Endometrium (tissue), 2 donors: ENCODE measurements at regions not wholly inside any gene's neighbourhood (a gene's known extent, or its start where the extent isn't known, plus 50 kb on each side); places are given as distances from the start of the nearest gene placed in this dataset.

Experiments used
- FAIRE-seq: peaks from 2 replicates; lab custom pipeline; 2012; peaks lifted over from hg19 to GRCh38; lab: Jason Lieb, UNC
- donor health status: control.
- donor health status: control.

DNA sequence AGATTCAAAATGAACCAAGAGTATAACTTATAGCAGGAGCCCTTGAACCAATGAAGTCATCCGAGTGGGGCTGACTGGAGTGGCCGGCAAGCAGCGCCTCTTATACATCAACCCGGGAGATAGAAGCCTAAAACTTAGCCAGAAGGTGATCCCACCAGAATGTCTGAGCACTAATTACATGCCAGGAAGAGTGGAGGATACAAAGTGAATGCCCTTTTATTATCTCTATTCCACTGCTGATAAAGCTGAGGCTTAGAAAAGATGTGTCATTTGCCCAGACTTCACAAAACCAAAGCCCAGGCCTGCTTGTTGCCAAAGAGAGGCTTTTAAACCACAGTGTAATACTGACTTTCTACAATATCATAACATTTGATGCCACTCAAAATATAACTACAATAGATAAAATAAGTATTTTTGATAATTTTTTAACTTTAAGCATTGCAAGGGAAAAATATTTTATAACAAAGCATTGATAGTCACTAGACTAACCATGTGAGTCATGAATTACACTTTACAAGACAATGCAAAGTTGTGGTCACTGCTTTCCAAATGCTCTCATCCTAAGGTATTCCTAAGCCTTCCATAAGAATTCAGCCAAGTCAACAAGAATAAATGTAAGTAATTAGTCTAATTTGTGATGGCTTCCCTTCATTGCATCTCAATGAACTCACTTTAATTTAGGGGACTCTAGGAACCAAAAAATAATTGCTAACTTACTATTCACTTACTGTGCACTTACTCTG is 58.6 kb upstream of the ARID5B start:
- no peak for FAIRE-seq

- no peak for FAIRE-seq
Observed at GRCh38 chr10:61844116-61844822, 57.2 kb upstream of the ARID5B start.

DNA sequence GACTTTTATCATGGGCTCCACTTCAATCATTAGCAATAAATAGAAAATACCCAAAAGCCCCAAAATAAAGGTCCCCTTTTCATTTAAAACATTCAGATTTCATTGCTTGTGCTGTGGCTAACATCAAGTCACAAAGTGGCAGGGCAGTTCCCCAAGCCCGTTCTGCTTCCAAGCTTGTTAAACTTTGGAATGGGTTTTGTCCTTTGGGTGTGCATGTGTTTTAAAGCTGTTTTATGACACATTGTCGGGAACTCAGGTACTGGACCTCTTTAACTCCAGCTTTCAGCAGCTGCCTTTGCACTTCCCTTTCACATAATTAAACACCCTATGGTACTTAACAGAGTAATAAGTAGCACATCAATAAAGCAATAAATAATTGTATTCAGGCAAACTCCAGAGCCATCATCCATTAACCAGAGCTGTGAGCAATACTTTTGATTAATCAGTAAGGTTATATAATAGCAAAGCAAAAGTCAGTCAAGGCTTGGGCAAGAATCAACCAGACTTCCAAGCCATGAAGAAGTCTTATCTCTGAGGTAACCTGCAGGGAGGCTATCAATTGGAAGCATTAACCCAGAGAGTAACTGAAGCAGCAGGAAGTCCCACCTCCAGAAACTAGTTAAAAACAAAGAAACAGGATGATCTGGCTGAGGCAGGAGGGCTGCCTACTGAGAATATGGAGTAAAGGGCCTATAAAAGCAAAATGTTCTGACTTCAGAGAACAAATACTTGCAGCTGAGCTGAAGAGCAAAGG is 56.1 kb upstream of the ARID5B start:
- no peak for FAIRE-seq

- FAIRE-seq = no peak
Observed at GRCh38 chr10:61845950-61846268, 55.6 kb upstream of the ARID5B start.

DNA sequence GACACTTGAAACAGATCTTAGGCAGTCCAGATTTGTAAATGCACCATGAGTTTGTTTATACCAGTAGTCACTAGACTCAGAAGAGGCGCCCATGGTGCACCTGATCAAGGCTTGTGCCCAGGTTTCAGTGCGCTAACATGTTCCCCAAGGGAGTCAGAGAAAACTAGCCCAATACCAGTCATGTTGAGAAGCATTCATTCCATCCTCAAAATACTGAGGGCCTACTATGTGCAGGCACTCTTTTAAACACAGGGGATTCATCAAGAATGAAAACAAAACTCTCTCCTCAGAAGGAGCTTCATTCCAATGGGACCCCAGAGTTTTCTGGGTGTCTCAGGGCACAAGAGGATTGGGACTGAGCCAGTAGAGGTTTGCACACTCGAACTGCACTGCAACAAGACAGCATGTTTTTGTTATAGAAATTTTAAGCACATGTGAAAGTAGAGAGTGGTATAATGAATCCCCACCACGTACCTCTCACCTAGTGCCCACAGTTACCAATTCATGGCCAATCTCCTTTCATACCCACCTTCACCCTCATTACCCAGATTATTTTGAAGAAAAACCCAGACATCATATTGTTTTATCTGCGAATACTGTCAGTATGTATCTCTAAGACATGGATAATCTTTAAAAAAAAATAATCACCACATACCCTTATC is 55.0 kb upstream of the ARID5B start:
- no peak for FAIRE-seq

DNA sequence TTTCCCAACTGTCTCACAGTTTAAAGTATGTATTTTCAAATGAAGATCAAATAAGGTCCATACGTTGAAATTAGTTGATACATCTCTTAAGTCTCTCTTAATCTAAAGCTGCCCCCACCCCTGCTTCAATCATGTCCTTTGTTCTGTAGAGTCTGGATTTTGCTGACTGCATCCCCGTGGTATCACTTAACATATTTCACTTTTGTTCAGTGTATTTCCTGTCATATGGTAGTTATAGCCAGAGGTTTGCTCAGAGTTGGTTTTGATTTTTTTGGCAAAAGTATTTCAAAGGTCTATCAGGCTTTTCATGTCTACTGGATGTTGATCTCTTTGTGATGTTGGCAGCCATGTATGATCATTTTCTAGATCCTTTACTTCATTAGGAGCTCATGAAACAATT is 54.4 kb upstream of the ARID5B start:
- no peak for FAIRE-seq

DNA sequence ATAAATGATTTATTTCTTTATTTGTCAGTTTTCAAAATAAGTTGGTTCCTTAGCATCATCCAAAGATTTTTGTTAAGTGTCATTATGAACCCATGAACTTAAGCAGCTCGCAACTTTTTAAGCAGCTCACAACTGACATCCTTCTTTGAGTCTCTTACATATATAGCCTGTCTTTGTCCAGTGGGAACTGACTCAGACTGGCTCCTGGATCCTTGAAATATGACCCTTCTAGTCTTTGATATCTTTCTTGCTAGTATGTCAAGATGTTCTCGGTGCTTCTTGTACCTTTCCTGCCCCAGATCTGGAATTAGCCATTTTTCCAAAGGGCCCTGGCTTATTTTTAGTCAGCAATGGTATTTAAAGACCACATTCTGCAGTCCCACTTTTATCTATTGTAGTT is 53.9 kb upstream of the ARID5B start:
- FAIRE-seq = no peak

GRCh38 chr10:61850376-61850775 is 51.1 kb upstream of the ARID5B start:
- no peak for FAIRE-seq
